ENCODE measurements at regions not wholly inside any gene's neighbourhood (a gene's known extent, or its start where the extent isn't known, plus 50 kb on each side); places are given as distances from the start of the nearest gene placed in this dataset.

- TF ChIP-seq YY1 (IDR thresholded peaks at IDR 0.05; ENCODE audit: insufficient read depth, insufficient read length): no peak
- TF ChIP-seq ZNF274 (IDR thresholded peaks at IDR 0.05; ENCODE audit: low read depth, low read length): no peak
- TF ChIP-seq SUZ12 (IDR thresholded peaks at IDR 0.05; ENCODE audit: extremely low read depth, insufficient read depth, insufficient read length): no peak
These were observed 204.0 kb upstream of the STARD13 start for GRCh38 chr13:33489563-33489962.

Measured in NT2/D1 (cell line).